Neural crest cell (in vitro differentiated cells): ENCODE measurements at regions not wholly inside any gene's neighbourhood (a gene's known extent, or its start where the extent isn't known, plus 50 kb on each side); places are given as distances from the start of the nearest gene placed in this dataset.

Experiments used
- DNase-seq: peaks from one replicate; pipeline ENCODE4 v3.0.0; 2021; ENCODE audit warnings: low read depth, mixed read lengths, low spot score
- H3K27ac Mint-ChIP-seq: one replicate; pipeline ENCODE4 v1.8.0; 2021; ENCODE audit warnings: mild to moderate bottlenecking, mixed read lengths; ENCODE audit not compliant: unreplicated experiment
- H3K27me3 Mint-ChIP-seq: 2 replicates; pipeline ENCODE4 v1.8.0; 2021; ENCODE audit warnings: low read depth, mild to moderate bottlenecking, mixed read lengths
- H3K36me3 Mint-ChIP-seq: 2 replicates; pipeline ENCODE4 v1.8.0; 2021; ENCODE audit warnings: low read depth, mild to moderate bottlenecking, mixed read lengths
- H3K4me1 Mint-ChIP-seq: 2 replicates; pipeline ENCODE4 v1.8.0; 2021; ENCODE audit warnings: mixed read lengths
- H3K4me3 Mint-ChIP-seq: one replicate; pipeline ENCODE4 v1.8.0; 2021; ENCODE audit warnings: mild to moderate bottlenecking, mixed read lengths
- H3K9me3 Mint-ChIP-seq: 2 replicates; pipeline ENCODE4 v1.8.0; 2021; ENCODE audit warnings: mixed read lengths
- TF ChIP-seq, protein P1 (sequence below): fragments of 200-600 bp; sonication (generic); conservative IDR thresholded peaks from 2 replicates; pipeline ENCODE4 v1.5.0; 2021; ENCODE audit warnings: antibody characterized with exemption, mild to moderate bottlenecking

DNA sequence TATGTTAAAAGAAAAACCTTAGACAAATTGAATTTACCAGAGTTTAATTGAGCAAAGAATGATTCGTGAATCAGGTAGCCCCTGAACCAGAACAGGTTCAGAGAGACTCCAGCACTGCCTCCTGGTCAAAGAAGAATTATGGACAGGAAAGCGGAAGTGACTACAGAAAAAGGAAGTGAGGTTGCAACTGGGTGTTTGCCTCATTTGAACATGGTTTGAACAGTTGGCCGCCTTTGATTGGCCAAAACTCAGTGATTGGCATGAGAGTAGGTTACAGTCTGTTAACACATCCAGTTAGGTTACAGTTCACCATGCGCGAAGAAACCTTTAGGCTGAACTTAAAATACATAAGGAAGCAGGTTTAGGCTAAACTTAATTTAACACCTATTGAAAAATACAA is 248.8 kb downstream of the TFAP2A start:
- peaks cover 7% of the 10 kb centered on the region for H3K9me3 Mint-ChIP-seq
- no peaks in the 10 kb centered on the region for H3K4me1 Mint-ChIP-seq
- no peak for DNase-seq
- H3K27ac Mint-ChIP-seq: no peak overlapping the region
- H3K36me3 Mint-ChIP-seq: peaks cover 2% of the 10 kb centered on the region
- no peaks in the 10 kb centered on the region for H3K27me3 Mint-ChIP-seq
- H3K4me3 Mint-ChIP-seq: no peak overlapping the region
- TF ChIP-seq, protein P1, sequence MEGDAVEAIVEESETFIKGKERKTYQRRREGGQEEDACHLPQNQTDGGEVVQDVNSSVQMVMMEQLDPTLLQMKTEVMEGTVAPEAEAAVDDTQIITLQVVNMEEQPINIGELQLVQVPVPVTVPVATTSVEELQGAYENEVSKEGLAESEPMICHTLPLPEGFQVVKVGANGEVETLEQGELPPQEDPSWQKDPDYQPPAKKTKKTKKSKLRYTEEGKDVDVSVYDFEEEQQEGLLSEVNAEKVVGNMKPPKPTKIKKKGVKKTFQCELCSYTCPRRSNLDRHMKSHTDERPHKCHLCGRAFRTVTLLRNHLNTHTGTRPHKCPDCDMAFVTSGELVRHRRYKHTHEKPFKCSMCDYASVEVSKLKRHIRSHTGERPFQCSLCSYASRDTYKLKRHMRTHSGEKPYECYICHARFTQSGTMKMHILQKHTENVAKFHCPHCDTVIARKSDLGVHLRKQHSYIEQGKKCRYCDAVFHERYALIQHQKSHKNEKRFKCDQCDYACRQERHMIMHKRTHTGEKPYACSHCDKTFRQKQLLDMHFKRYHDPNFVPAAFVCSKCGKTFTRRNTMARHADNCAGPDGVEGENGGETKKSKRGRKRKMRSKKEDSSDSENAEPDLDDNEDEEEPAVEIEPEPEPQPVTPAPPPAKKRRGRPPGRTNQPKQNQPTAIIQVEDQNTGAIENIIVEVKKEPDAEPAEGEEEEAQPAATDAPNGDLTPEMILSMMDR: no peak

- H3K4me1 Mint-ChIP-seq: no peaks in the 10 kb centered on the region
- H3K27me3 Mint-ChIP-seq: no peaks in the 10 kb centered on the region
- H3K27ac Mint-ChIP-seq: no peak overlapping the region
- TF ChIP-seq, protein P1: no peak
- no peak overlapping the region for H3K4me3 Mint-ChIP-seq
- DNase-seq: no peak
- no peaks in the 10 kb centered on the region for H3K36me3 Mint-ChIP-seq
- H3K9me3 Mint-ChIP-seq: peaks cover 6% of the 10 kb centered on the region
Observed at GRCh38 chr6:10163203-10163962, 251.5 kb downstream of the TFAP2A start.

DNA sequence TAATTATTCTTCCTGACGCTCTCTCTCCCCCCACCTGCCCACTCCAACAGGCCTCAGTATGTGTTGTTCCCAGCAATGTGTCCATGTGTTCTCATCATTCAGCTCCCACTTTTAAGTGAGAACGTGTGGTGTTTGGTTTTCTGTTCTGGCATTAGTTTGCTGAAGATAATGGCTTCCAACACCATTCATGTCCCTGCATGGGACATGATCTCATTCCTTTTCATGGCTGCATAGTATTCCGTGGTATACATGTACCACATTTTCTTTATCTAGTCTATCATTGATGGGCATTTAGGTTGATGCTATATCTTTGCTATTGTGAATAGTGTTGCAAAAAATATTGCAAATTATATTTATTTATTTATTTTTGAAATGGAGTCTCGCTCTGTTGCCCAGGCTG is 258.0 kb downstream of the TFAP2A start:
- DNase-seq: no peak
- Mint-ChIP-seq H3K36me3 (no peaks in the 10 kb centered on the region), H3K27me3 (no peaks in the 10 kb centered on the region), H3K27ac (no peak overlapping the region), H3K9me3 (peaks cover 2% of the 10 kb centered on the region), H3K4me1 (no peaks in the 10 kb centered on the region), H3K4me3 (no peak overlapping the region)
- TF ChIP-seq, protein P1: no peak

GRCh38 chr6:10154251-10154650 is 260.6 kb downstream of the TFAP2A start:
- TF ChIP-seq, protein P1: no peak
- no peak overlapping the region for H3K27ac Mint-ChIP-seq
- H3K36me3 Mint-ChIP-seq: no peaks in the 10 kb centered on the region
- DNase-seq: no peak
- H3K9me3 Mint-ChIP-seq: peaks cover 2% of the 10 kb centered on the region
- H3K4me1 Mint-ChIP-seq: no peaks in the 10 kb centered on the region
- no peak overlapping the region for H3K4me3 Mint-ChIP-seq
- no peaks in the 10 kb centered on the region for H3K27me3 Mint-ChIP-seq

- no peak overlapping the region for H3K27ac Mint-ChIP-seq
- no peak overlapping the region for H3K4me3 Mint-ChIP-seq
- no peaks in the 10 kb centered on the region for H3K27me3 Mint-ChIP-seq
- DNase-seq: no peak
- TF ChIP-seq, protein P1: no peak
- peaks cover 7% of the 10 kb centered on the region for H3K9me3 Mint-ChIP-seq
- H3K4me1 Mint-ChIP-seq: peaks cover 10% of the 10 kb centered on the region
- no peaks in the 10 kb centered on the region for H3K36me3 Mint-ChIP-seq
Observed at GRCh38 chr6:10151144-10151915, 263.5 kb downstream of the TFAP2A start.
